Lower leg skin (tissue), 4 donors: ENCODE measurements at regions not wholly inside any gene's neighbourhood (a gene's known extent, or its start where the extent isn't known, plus 50 kb on each side); places are given as distances from the start of the nearest gene placed in this dataset.

ENCODE experiments used
- DNase-seq, 2 donors: peaks; one replicate each; pipeline ENCODE4 v3.0.0-alpha.2; 2019; ENCODE audit warnings: low spot score in 2 of 2
- H3K4me3 ChIP-seq: fragments of 200-600 bp; sonication (generic); 2 replicates; pipeline ENCODE4 v1.5.1; 2017; ENCODE audit warnings: mild to moderate bottlenecking, low read depth; ENCODE audit not compliant: poor library complexity, severe bottlenecking
- CTCF ChIP-seq, 3 donors: fragments of 450-650 bp; IDR thresholded peaks; one replicate each; pipeline ENCODE4 v1.5.1; 2016; ENCODE audit warnings: antibody characterized with exemption in 3 of 3, mild to moderate bottlenecking in 3 of 3, moderate library complexity in 2 of 3
- POLR2A ChIP-seq, 2 donors: fragments of 450-650 bp; IDR thresholded peaks; one replicate each; pipeline ENCODE4 v1.6.1; 2016 to 2017; ENCODE audit warnings: antibody characterized with exemption in 2 of 2, mild to moderate bottlenecking in 1 of 2, moderate library complexity in 1 of 2
- WGBS, 2 donors: methylation state at CpG; one replicate each; pipeline ENCODE4 v1.1.5; 2018; 5-methylcytosine and 5-hydroxymethylcytosine counted together
- intact Hi-C: fragments of 100-400 bp; cut with DNase I; formaldehyde crosslinking; loops from one replicate; pipeline ENCODE4 v1.15.0; 2023; ENCODE audit warnings: low total_unique reads

GRCh38 chr5:67681703-67682102, 485.1 kb upstream of the CD180 start:
- TF ChIP-seq CTCF (IDR thresholded peaks at IDR 0.05) = no peak
- TF ChIP-seq POLR2A (IDR thresholded peaks at IDR 0.05) = no peak
- intact Hi-C loops = no loop called here
- H3K4me3 ChIP-seq = no peak overlapping the region
- 95 to 97% methylated on average over 2 of the region's 2 CpGs for WGBS, 2 donors
- DNase-seq = no peak

- intact Hi-C loops = no loop called here
- H3K4me3 ChIP-seq = no peak overlapping the region
- no peak for DNase-seq
- no peak for TF ChIP-seq CTCF (IDR thresholded peaks at IDR 0.05)
- TF ChIP-seq POLR2A (IDR thresholded peaks at IDR 0.05) = no peak
Measured at GRCh38 chr5:67680099-67680498, 483.5 kb upstream of the CD180 start.

- H3K4me3 ChIP-seq = no peak overlapping the region
- DNase-seq = no peak
Measured at GRCh38 chr5:67679184-67679841, 482.7 kb upstream of the CD180 start.

GRCh38 chr5:67678594-67678993, 482.0 kb upstream of the CD180 start:
- no peak for DNase-seq
- H3K4me3 ChIP-seq = no peak overlapping the region
- 85 to 88% methylated on average over 3 of the region's 3 CpGs for whole genome bisulfite sequencing, 2 donors
- intact Hi-C loops = no loop called here
- TF ChIP-seq CTCF (IDR thresholded peaks at IDR 0.05) = no peak
- TF ChIP-seq POLR2A (IDR thresholded peaks at IDR 0.05) = no peak

More at GRCh38 chr5:67679184-67679841, 482.7 kb upstream of the CD180 start:
- TF ChIP-seq CTCF (IDR thresholded peaks at IDR 0.05) = no peak
- TF ChIP-seq POLR2A (IDR thresholded peaks at IDR 0.05) = no peak
- WGBS, 2 donors = 67 to 70% methylated on average over 7 of the region's 7 CpGs
- intact Hi-C loops = no loop called here

- intact Hi-C loops = no loop called here
- no peak for DNase-seq
- no peak overlapping the region for H3K4me3 ChIP-seq
- 68 to 84% methylated on average over 2 of the region's 2 CpGs for WGBS, 2 donors
- no peak for TF ChIP-seq POLR2A (IDR thresholded peaks at IDR 0.05)
- TF ChIP-seq CTCF (IDR thresholded peaks at IDR 0.05) = no peak
Measured at GRCh38 chr5:67677422-67677970, 480.9 kb upstream of the CD180 start.

- intact Hi-C loops = no loop called here
- WGBS, 2 donors = 95 to 99% methylated on average over 2 of the region's 2 CpGs
Measured at GRCh38 chr5:67676863-67677262, 480.3 kb upstream of the CD180 start.

More at GRCh38 chr5:67676863-67677262, 480.3 kb upstream of the CD180 start:
- H3K4me3 ChIP-seq = no peak overlapping the region
- TF ChIP-seq POLR2A (IDR thresholded peaks at IDR 0.05) = no peak
- no peak for TF ChIP-seq CTCF (IDR thresholded peaks at IDR 0.05)
- no peak for DNase-seq
